SK-N-SH treated with all-trans-retinoic acid at 6 μM for 48 hours (cell line): ENCODE measurements at regions not wholly inside any gene's neighbourhood (a gene's known extent, or its start where the extent isn't known, plus 50 kb on each side); places are given as distances from the start of the nearest gene placed in this dataset.
"Not testable (repeated sequence)": the region's sequence is repeated elsewhere in the genome, so short reads cannot be mapped to it uniquely, and the experiment has no call there.

Experiments
- ATAC-seq: fragments of 200-7000 bp; cut with Tn5 transposase; 3 replicates; pipeline ENCODE4 v1.9.1; 2020; ENCODE audit warnings: mild to moderate bottlenecking, moderate library complexity
- CREB5 ChIP-seq: fragments of 250-450 bp; sonication (Bioruptor Pico); IDR thresholded peaks from 2 replicates; pipeline ENCODE4 v1.5.1; 2020; ENCODE audit warnings: low read depth, mild to moderate bottlenecking, moderate library complexity
- ESRRG ChIP-seq: fragments of 250-450 bp; sonication (Bioruptor Pico); IDR thresholded peaks from 2 replicates; pipeline ENCODE4 v1.6.1; 2021; ENCODE audit warnings: mild to moderate bottlenecking
- GLIS3 ChIP-seq: fragments of 250-450 bp; sonication (Bioruptor Pico); IDR thresholded peaks from 2 replicates; pipeline ENCODE4 v1.5.0; 2020; ENCODE audit warnings: mild to moderate bottlenecking, moderate library complexity
- ISL1 ChIP-seq: fragments of 250-450 bp; sonication (Bioruptor Pico); IDR thresholded peaks from 2 replicates; pipeline ENCODE4 v2.1.2; 2022; ENCODE audit warnings: mild to moderate bottlenecking, moderate library complexity
- OSR1 ChIP-seq: fragments of 250-450 bp; sonication (Bioruptor Pico); IDR thresholded peaks from 2 replicates; pipeline ENCODE4 v1.8.0; 2022; ENCODE audit warnings: moderate library complexity, mild to moderate bottlenecking, inconsistent platforms
- POU6F1 ChIP-seq: fragments of 250-450 bp; sonication (Bioruptor Pico); IDR thresholded peaks from 2 replicates; pipeline ENCODE4 v1.8.0; 2021; ENCODE audit warnings: low read depth, mild to moderate bottlenecking, moderate library complexity, borderline replicate concordance
- RARB ChIP-seq: fragments of 250-450 bp; sonication (Bioruptor Pico); IDR thresholded peaks from 2 replicates; pipeline ENCODE4 v1.8.0; 2021; ENCODE audit warnings: mild to moderate bottlenecking, moderate library complexity
- ZFP3 ChIP-seq: fragments of 250-450 bp; sonication (Bioruptor Pico); IDR thresholded peaks from 2 replicates; pipeline ENCODE4 v1.5.0; 2020; ENCODE audit warnings: mild to moderate bottlenecking, moderate library complexity
- ZFP30 ChIP-seq: fragments of 450-650 bp; formaldehyde crosslinking; IDR thresholded peaks from 2 replicates; pipeline ENCODE4 v1.5.0; 2022; ENCODE audit warnings: mild to moderate bottlenecking, moderate library complexity
- ZNF565 ChIP-seq: fragments of 450-650 bp; formaldehyde crosslinking; conservative IDR thresholded peaks from 2 replicates; pipeline ENCODE4 v1.5.0; 2020; ENCODE audit warnings: low read depth, mild to moderate bottlenecking, moderate library complexity
- ZNF70 ChIP-seq: fragments of 450-650 bp; formaldehyde crosslinking; IDR thresholded peaks from 2 replicates; pipeline ENCODE4 v1.5.0; 2020; ENCODE audit warnings: mild to moderate bottlenecking, moderate library complexity
- ZNF8 ChIP-seq: fragments of 450-650 bp; formaldehyde crosslinking; IDR thresholded peaks from 2 replicates; pipeline ENCODE4 v1.5.0; 2020; ENCODE audit warnings: mild to moderate bottlenecking, moderate library complexity
- TF ChIP-seq, protein P1 (sequence below): fragments of 250-450 bp; sonication (Bioruptor Pico); IDR thresholded peaks from 2 replicates; pipeline ENCODE4 v1.5.1; 2021; ENCODE audit warnings: mild to moderate bottlenecking, moderate library complexity

DNA sequence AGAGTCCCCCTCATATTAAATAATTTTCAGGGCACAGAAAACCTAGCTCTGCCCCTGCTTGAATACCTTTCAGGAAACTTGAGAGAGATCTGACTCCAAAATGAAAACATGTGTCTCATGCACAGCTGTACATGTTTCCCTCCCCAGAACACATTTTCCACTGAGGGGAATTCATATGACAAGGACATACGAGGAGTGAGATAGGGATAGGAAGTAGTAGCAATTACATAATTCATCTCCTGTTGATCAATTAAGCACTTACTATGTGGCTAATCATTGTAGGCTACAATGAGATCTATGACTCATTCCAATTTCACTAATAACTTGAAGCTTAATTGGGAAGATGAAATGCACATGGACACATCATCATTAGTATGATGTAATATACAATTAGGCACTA, 302.1 kb downstream of the PCDH11X start:
- not testable (repeated sequence) for ATAC-seq

GRCh38 chrX:92090756-92091155, 311.6 kb downstream of the PCDH11X start:
- ATAC-seq: not testable (repeated sequence)

- not testable (repeated sequence) for ATAC-seq
Observed at GRCh38 chrX:92098136-92098535, 319.0 kb downstream of the PCDH11X start.

DNA sequence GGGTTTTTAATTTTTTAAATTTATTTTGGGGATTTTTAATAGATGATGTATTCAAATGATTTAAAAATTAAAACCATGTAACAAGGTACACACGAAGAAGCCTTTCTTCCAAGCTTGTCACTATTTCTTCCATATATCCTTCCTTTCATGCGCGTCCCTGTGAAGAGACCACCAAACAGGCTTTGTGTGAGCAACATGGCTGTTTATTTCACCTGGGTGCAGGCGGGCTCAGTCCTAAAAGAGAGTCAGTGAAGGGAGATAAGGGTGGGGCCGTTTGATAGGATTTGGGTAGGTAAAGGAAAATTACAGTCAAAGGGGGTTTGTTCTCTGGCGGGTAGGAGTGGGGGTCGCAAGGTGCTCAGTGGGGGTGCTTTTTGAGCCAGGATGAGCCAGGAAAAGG, 320.9 kb downstream of the PCDH11X start:
- not testable (repeated sequence) for ATAC-seq

GRCh38 chrX:92105693-92106092, 326.5 kb downstream of the PCDH11X start:
- not testable (repeated sequence) for ATAC-seq

- not testable (repeated sequence) for ATAC-seq
Observed at GRCh38 chrX:92106671-92107070, 327.5 kb downstream of the PCDH11X start.

DNA sequence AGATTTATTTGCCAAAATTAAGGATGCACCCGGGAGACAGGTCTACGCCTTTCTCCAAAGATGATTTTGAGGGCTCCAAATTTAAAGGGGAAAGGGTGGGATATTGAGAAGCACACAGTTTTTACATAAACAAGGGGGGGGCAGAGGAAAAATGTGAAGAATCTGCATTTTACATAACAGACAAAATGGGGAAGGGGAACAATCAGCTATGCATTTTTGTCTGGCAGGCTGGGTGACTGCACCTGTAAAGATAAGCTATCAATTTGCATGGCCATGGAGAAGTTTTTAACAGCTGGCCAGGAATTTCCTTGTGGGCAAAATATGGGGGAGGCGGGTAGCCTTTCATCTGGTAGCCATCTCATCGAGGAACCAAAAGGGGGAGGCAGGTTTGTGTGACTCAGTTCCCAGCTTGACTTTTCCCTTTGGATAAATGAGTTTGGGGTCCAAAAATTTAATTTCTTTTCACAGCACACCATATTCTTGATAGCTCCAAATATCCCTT, 331.3 kb downstream of the PCDH11X start:
- ATAC-seq: not testable (repeated sequence)

DNA sequence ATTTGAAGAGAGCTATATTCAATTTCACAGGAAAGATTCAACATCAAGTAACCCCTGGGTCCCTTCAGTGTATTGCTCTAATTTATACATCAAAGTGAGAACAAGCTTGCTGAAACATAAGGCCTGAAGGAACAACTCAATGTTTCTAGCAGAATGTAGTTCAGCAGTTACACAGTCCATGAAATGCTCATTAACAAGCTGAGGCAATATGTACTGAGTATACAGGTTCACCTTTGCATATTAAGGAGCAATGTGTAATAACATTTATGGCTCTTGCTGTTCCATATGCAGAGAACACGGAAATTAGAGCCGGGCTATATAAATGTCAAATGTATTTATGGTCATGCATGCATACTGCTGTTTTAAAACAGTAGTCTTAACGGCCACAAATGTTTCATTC, 338.5 kb downstream of the PCDH11X start:
- ATAC-seq: not testable (repeated sequence)

DNA sequence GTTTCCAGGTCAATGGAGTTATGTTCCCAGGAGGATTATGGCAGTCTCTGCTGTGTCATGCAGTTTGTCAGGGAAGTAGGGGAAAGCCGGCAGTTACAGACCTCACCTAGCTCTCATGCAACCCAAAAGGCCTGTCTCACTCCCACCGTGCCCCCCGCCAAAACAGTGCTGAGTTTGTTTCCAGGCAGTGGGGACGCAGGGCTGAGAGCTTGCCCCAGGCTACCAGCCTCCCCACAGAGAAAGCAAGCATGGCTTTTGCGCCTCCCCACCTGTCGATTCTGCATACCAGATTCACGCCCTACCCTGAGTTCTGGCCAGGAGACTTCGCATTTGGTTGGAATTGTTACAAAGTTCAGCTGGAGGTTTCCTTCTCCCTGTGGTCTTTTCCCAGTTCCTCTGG, 383.9 kb downstream of the PCDH11X start:
- not testable (repeated sequence) for ATAC-seq

DNA sequence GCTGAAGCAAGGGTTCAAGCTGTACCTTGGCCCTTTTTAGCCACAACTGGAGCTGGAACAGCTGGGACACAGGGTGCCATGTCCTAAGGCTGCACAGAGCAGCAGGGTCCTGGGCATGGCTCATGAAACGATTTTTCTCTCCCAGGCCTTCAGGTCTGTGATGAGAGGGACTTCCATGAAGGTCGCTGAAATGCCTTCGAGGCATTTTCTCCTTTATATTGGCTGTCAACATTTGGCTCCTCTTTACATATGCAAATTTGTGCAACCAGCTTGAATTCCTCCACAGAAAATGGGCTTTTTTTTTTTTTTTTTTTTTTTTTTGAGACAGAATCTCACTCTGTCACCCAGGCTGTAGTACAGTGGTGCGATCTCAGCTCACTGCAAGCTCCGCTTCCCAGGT, 430.8 kb downstream of the PCDH11X start:
- no peak for ATAC-seq

DNA sequence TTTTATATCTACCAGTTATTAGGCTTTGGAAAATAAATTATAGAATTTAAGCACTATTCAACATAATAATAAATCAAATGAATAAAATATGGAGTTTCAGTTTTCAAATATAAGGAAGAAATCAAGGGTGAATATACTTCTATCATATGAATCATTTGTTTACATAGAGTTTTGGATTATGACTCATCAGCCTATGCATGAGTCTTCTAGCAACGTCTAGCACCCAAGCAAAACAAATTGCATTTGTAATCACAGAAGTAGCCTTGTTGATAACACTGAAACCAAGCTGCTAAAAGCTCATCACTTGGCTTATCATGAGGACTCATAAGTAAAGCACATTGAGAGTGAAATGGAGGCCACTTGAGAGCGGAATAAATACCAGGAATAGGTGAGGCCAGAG, 434.6 kb downstream of the PCDH11X start:
- TF ChIP-seq OSR1 (CRISPR knock-in tag) (no peak), ZFP30 (CRISPR knock-in tag) (no peak), ZNF70 (CRISPR knock-in tag) (no peak), RARB (CRISPR knock-in tag) (no peak)
- TF ChIP-seq, protein P1, sequence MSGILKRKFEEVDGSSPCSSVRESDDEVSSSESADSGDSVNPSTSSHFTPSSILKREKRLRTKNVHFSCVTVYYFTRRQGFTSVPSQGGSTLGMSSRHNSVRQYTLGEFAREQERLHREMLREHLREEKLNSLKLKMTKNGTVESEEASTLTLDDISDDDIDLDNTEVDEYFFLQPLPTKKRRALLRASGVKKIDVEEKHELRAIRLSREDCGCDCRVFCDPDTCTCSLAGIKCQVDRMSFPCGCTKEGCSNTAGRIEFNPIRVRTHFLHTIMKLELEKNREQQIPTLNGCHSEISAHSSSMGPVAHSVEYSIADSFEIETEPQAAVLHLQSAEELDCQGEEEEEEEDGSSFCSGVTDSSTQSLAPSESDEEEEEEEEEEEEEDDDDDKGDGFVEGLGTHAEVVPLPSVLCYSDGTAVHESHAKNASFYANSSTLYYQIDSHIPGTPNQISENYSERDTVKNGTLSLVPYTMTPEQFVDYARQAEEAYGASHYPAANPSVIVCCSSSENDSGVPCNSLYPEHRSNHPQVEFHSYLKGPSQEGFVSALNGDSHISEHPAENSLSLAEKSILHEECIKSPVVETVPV (CRISPR knock-in tag): no peak
- TF ChIP-seq, all 23 proteins: peak for 0
- ATAC-seq: no peak

More for the DNA sequence above, 430.8 kb downstream of the PCDH11X start:
- no peak for TF ChIP-seq CREB5 (CRISPR knock-in tag)

- ATAC-seq: not testable (repeated sequence)
Observed at GRCh38 chrX:92215011-92215410, 435.8 kb downstream of the PCDH11X start.

DNA sequence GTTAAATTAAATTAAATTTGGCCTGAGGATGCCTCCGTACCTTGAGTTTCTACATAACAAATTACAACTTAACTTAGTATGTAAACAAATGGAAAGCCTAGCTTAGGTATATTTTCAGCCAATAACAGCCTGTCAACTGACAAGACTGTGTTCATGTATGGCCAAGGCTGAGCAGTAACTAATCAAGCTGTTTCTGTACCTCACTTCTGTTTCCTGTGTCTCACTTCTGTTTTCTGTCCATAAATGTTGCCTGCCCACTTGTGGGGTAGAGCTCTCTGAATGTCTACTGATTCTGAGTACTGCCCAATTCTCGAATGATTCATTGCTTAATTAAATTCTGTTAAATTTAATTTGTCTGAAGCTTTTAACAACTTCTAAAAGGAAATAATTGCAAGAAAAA, 445.2 kb downstream of the PCDH11X start:
- ATAC-seq: no peak
- no peak for TF ChIP-seq ZFP3 (CRISPR knock-in tag)
- no peak for TF ChIP-seq ZNF565
- no peak for TF ChIP-seq POU6F1
- TF ChIP-seq, protein P1 (CRISPR knock-in tag): no peak
- no peak for TF ChIP-seq ESRRG (CRISPR knock-in tag)
- no peak for TF ChIP-seq RARB (CRISPR knock-in tag)
- no peak for TF ChIP-seq ISL1 (CRISPR knock-in tag)
- no peak for TF ChIP-seq ZNF8 (CRISPR knock-in tag)
- no peak for TF ChIP-seq GLIS3 (CRISPR knock-in tag)
- no peak for TF ChIP-seq ZNF70 (CRISPR knock-in tag)
